Epidermal melanocyte (primary cell): ENCODE measurements at regions not wholly inside any gene's neighbourhood (a gene's known extent, or its start where the extent isn't known, plus 50 kb on each side); places are given as distances from the start of the nearest gene placed in this dataset.
A peak's percentile ranks its signal among the peaks of the same experiment; 100 is the strongest.

Source experiments
- DNase-seq: peaks from one replicate; pipeline ENCODE4 v3.0.0; 2011; ENCODE audit warnings: low spot score; ENCODE audit not compliant: insufficient read length

- DNase-seq = no peak
These were observed 257.0 kb downstream of the IPO8 start for GRCh38 chr12:30438601-30439041.

GRCh38 chr12:30437616-30438015 lies 258.1 kb downstream of the IPO8 start:
- DNase-seq = peak; percentile 69

- DNase-seq = no peak
These were observed 258.6 kb downstream of the IPO8 start for GRCh38 chr12:30437044-30437443.

- DNase-seq = no peak
These were observed 267.6 kb downstream of the IPO8 start for GRCh38 chr12:30428098-30428497.

- DNase-seq = no peak
These were observed 268.1 kb downstream of the IPO8 start for GRCh38 chr12:30427555-30427954.

GRCh38 chr12:30425445-30425844 lies 270.2 kb downstream of the IPO8 start:
- DNase-seq = no peak

GRCh38 chr12:30423330-30423729 lies 272.3 kb downstream of the IPO8 start:
- DNase-seq = no peak

GRCh38 chr12:30422844-30423243 lies 272.8 kb downstream of the IPO8 start:
- DNase-seq = no peak

GRCh38 chr12:30420561-30420960 lies 275.1 kb downstream of the IPO8 start:
- no peak for DNase-seq

- DNase-seq = no peak
These were observed 277.9 kb downstream of the IPO8 start for GRCh38 chr12:30417697-30418231.

GRCh38 chr12:30416631-30417030 lies 279.0 kb downstream of the IPO8 start:
- no peak for DNase-seq

GRCh38 chr12:30415777-30416176 lies 279.9 kb downstream of the IPO8 start:
- DNase-seq = no peak

GRCh38 chr12:30414507-30414906 lies 281.2 kb downstream of the IPO8 start:
- no peak for DNase-seq

- DNase-seq = no peak
These were observed 295.3 kb downstream of the IPO8 start for GRCh38 chr12:30400349-30400748.

- DNase-seq = no peak
These were observed 295.8 kb downstream of the IPO8 start for GRCh38 chr12:30399859-30400258.

GRCh38 chr12:30396576-30396975 lies 299.1 kb downstream of the IPO8 start:
- DNase-seq = no peak

GRCh38 chr12:30395190-30395589 lies 300.5 kb downstream of the IPO8 start:
- DNase-seq = no peak

- no peak for DNase-seq
These were observed 303.8 kb downstream of the IPO8 start for GRCh38 chr12:30391766-30392366.

GRCh38 chr12:30385706-30386105 lies 310.0 kb downstream of the IPO8 start:
- DNase-seq = no peak

- no peak for DNase-seq
These were observed 310.7 kb downstream of the IPO8 start for GRCh38 chr12:30384976-30385375.

- no peak for DNase-seq
These were observed 317.4 kb downstream of the IPO8 start for GRCh38 chr12:30378307-30378706.

- no peak for DNase-seq
These were observed 330.8 kb downstream of the IPO8 start for GRCh38 chr12:30364822-30365221.

GRCh38 chr12:30361145-30361544 lies 334.5 kb downstream of the IPO8 start:
- no peak for DNase-seq

- DNase-seq = no peak
These were observed 337.0 kb downstream of the IPO8 start for GRCh38 chr12:30358671-30359070.
